ENCODE measurements at regions not wholly inside any gene's neighbourhood (a gene's known extent, or its start where the extent isn't known, plus 50 kb on each side); places are given as distances from the start of the nearest gene placed in this dataset.

DNA sequence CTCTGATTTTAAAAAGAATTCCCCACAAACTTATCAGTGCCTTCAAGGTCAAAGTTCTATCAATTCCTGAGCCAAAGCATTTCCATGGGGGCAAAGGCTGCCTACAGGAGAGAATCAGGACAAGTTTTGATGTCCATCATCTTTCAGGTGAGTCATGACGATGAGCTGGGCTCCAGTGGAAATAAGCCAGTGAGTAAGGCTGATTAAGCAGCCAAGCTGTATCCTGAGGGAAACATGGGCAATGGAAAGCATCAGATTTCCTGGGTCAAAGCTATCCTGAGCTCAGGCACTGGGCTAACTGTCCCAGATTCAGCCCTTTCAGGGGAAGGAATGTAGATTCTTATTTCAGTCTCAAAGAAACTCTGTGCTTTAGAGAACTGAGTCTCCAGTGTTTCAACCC is 377.4 kb downstream of the CD109 start:
- no peak for TF ChIP-seq GATA3 (IDR thresholded peaks at IDR 0.05; ENCODE audit: low read depth, low read length)
- TF ChIP-seq GATA2 (IDR thresholded peaks at IDR 0.05; ENCODE audit: low read depth, low read length) = no peak

All from SH-SY5Y (cell line).